Thymus (tissue), 11 donors: ENCODE measurements at regions not wholly inside any gene's neighbourhood (a gene's known extent, or its start where the extent isn't known, plus 50 kb on each side); places are given as distances from the start of the nearest gene placed in this dataset.
"Not testable (repeated sequence)": the region's sequence is repeated elsewhere in the genome, so short reads cannot be mapped to it uniquely, and the experiment has no call there.

Experiments used
- DNase-seq, 9 donors: peaks; one replicate each; pipeline ENCODE4 v3.0.0-alpha.2; 2013; ENCODE audit warnings: low spot score in 9 of 9, low read depth in 6 of 9, missing footprints in 1 of 9
- H3K27ac ChIP-seq, 2 donors: one replicate each; pipeline ENCODE4 v1.5.1; 2013; ENCODE audit warnings: control low read depth in 1 of 2, low read depth in 1 of 2, low read length in 1 of 2, mild to moderate bottlenecking in 1 of 2, moderate library complexity in 1 of 2
- H3K27me3 ChIP-seq, 2 donors: one replicate each; pipeline ENCODE4 v1.5.1; 2013; ENCODE audit warnings: low read length in 1 of 2; ENCODE audit not compliant: control insufficient read depth in 2 of 2, insufficient read depth in 1 of 2
- H3K36me3 ChIP-seq, 2 donors: one replicate each; pipeline ENCODE4 v1.5.1; 2013; ENCODE audit warnings: low read length in 1 of 2, mild to moderate bottlenecking in 1 of 2, moderate library complexity in 1 of 2; ENCODE audit not compliant: control insufficient read depth in 2 of 2, insufficient read depth in 2 of 2
- H3K4me1 ChIP-seq, 2 donors: one replicate each; pipeline ENCODE4 v1.5.1; 2013; ENCODE audit warnings: low read length in 2 of 2; ENCODE audit not compliant: control insufficient read depth in 2 of 2, insufficient read depth in 2 of 2
- H3K4me3 ChIP-seq, 2 donors: one replicate each; pipeline ENCODE4 v1.5.1; 2013; ENCODE audit warnings: low read length in 2 of 2, control low read depth in 1 of 2, mild to moderate bottlenecking in 1 of 2
- H3K9me3 ChIP-seq, 2 donors: one replicate each; pipeline ENCODE4 v1.5.1; 2013; ENCODE audit warnings: low read length in 1 of 2, mild to moderate bottlenecking in 1 of 2; ENCODE audit not compliant: control insufficient read depth in 2 of 2, insufficient read depth in 1 of 2
- WGBS: extraction: QIAGEN DNeasy Blood & Tissue Kit; methylation state at CpG from one replicate; pipeline ENCODE4 v1.1.7; 2013; 5-methylcytosine and 5-hydroxymethylcytosine counted together
- donor health status: healthy.

DNA sequence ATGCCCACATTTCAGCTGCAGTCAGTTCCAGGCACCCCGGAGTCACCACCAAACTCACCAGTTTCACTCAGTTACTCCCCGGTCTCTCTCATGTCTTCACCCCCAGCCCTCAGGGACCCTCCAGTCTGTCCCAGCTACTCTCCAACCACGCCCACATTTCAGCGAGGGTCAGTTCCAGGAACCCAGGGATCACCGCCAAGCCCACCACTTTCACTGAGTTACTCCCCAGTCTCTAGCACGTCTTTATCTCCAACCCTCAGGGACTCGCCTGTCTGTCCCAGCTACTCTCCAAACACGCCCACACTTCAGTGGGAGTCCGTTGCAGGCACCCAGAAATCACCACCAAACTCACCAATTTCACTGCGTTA is 337.5 kb downstream of the CWH43 start:
- H3K4me3 ChIP-seq, H3K27ac ChIP-seq, H3K4me1 ChIP-seq, DNase-seq, H3K36me3 ChIP-seq, H3K27me3 ChIP-seq: not testable (repeated sequence)
- H3K9me3 ChIP-seq: peaks cover 2 to 14% of the 10 kb centered on the region in 2 donors
- 89% methylated on average over 6 of the region's 10 CpGs for WGBS
